Left cardiac atrium (tissue), 4 donors: ENCODE measurements at regions not wholly inside any gene's neighbourhood (a gene's known extent, or its start where the extent isn't known, plus 50 kb on each side); places are given as distances from the start of the nearest gene placed in this dataset.
A peak's percentile ranks its signal among the peaks of the same experiment; 100 is the strongest.

Source experiments
- ATAC-seq, 2 donors: fragments of 200-7000 bp; cut with Tn5 transposase; one replicate each; pipeline ENCODE4 v1.9.1; 2020; ENCODE audit warnings: mild to moderate bottlenecking in 2 of 2, moderate library complexity in 2 of 2
- DNase-seq: peaks from one replicate; pipeline ENCODE4 v3.0.0-alpha.2; 2020
- intact Hi-C, 2 donors: fragments of 100-400 bp; cut with DNase I; formaldehyde crosslinking; loops; one replicate each; pipeline versions ENCODE4 v1.14.1 to v1.15.1; 2022 to 2023
- donor health status: DM: no; HTN: yes; CAD: no.
- donor health status: DM: no; HTN: yes; CAD: no; lungs with severe emphysema.
- donor health status: DM: yes; HTN: yes; CAD: no.
- donor health status: Dilated cardiomyopathy.

GRCh38 chr11:95697614-95698408, 91.8 kb downstream of the FAM76B start:
- ATAC-seq (peak; percentile 53 to 62), DNase-seq (no peak)
- intact Hi-C loops = no loop called here

- ATAC-seq = no peak
- intact Hi-C loops = no loop called here
These were observed 94.4 kb downstream of the FAM76B start for GRCh38 chr11:95695181-95695580.

GRCh38 chr11:95693298-95693697, 96.3 kb downstream of the FAM76B start:
- DNase-seq (no peak), ATAC-seq (no peak)
- intact Hi-C loops = no loop called here

More at GRCh38 chr11:95695181-95695580, 94.4 kb downstream of the FAM76B start:
- DNase-seq = no peak

GRCh38 chr11:95692526-95693260, 96.9 kb downstream of the FAM76B start:
- ATAC-seq = peak in 1 of 2 donors; percentile 81
- DNase-seq = no peak
- intact Hi-C loops = no loop called here

- intact Hi-C loops = no loop called here
- no peak for DNase-seq
- ATAC-seq = no peak
These were observed 99.5 kb downstream of the FAM76B start for GRCh38 chr11:95690100-95690499.

GRCh38 chr11:95688501-95689222, 100.9 kb downstream of the FAM76B start:
- DNase-seq (no peak), ATAC-seq (no peak)
- intact Hi-C loops = no loop called here

- intact Hi-C loops = no loop called here
- DNase-seq (no peak), ATAC-seq (no peak)
These were observed 101.6 kb downstream of the FAM76B start for GRCh38 chr11:95688015-95688414.

GRCh38 chr11:95686265-95686664, 103.3 kb downstream of the FAM76B start:
- DNase-seq (no peak), ATAC-seq (no peak)
- intact Hi-C loops = no loop called here

GRCh38 chr11:95684701-95685100, 104.9 kb downstream of the FAM76B start:
- intact Hi-C loops = no loop called here
- ATAC-seq = no peak

GRCh38 chr11:95684170-95684569, 105.4 kb downstream of the FAM76B start:
- DNase-seq = no peak
- ATAC-seq = no peak
- intact Hi-C loops = no loop called here

More at GRCh38 chr11:95684701-95685100, 104.9 kb downstream of the FAM76B start:
- no peak for DNase-seq

- intact Hi-C loops = no loop called here
- ATAC-seq (peak; percentile 66 to 71), DNase-seq (no peak)
These were observed 107.0 kb downstream of the FAM76B start for GRCh38 chr11:95682552-95682951.

- intact Hi-C loops = no loop called here
- ATAC-seq = peak; percentile 91 to 95
- DNase-seq = no peak
These were observed 109.2 kb downstream of the FAM76B start for GRCh38 chr11:95680169-95680929.

GRCh38 chr11:95678988-95679387, 110.6 kb downstream of the FAM76B start:
- no peak for ATAC-seq
- no peak for DNase-seq
- intact Hi-C loops = no loop called here

- intact Hi-C loops = no loop called here
- DNase-seq = no peak
- no peak for ATAC-seq
These were observed 113.3 kb downstream of the FAM76B start for GRCh38 chr11:95676308-95676707.

GRCh38 chr11:95675585-95675984, 114.0 kb downstream of the FAM76B start:
- ATAC-seq (no peak), DNase-seq (no peak)

GRCh38 chr11:95674657-95675358, 114.8 kb downstream of the FAM76B start:
- ATAC-seq (no peak), DNase-seq (no peak)
- intact Hi-C loops = no loop called here

More at GRCh38 chr11:95675585-95675984, 114.0 kb downstream of the FAM76B start:
- intact Hi-C loops = no loop called here

GRCh38 chr11:95671768-95672167, 117.8 kb downstream of the FAM76B start:
- intact Hi-C loops = no loop called here
- no peak for DNase-seq

GRCh38 chr11:95668131-95668530, 121.5 kb downstream of the FAM76B start:
- ATAC-seq = no peak
- no peak for DNase-seq
- intact Hi-C loops = no loop called here

More at GRCh38 chr11:95671768-95672167, 117.8 kb downstream of the FAM76B start:
- ATAC-seq = no peak

GRCh38 chr11:95661162-95661561, 128.4 kb downstream of the FAM76B start:
- no peak for DNase-seq
- ATAC-seq = no peak
- intact Hi-C loops = no loop called here
